C4-2B (cell line): ENCODE measurements at regions not wholly inside any gene's neighbourhood (a gene's known extent, or its start where the extent isn't known, plus 50 kb on each side); places are given as distances from the start of the nearest gene placed in this dataset.

ENCODE experiments used
- H3K27ac ChIP-seq: fragments of 450-650 bp; 2 replicates; pipeline ENCODE4 v1.5.1; 2017
- ZFX ChIP-seq: fragments of 450-650 bp; IDR thresholded peaks from 2 replicates; pipeline ENCODE4 v1.6.1; 2017
- TF ChIP-seq, protein P1 (sequence below): fragments of 450-650 bp; conservative IDR thresholded peaks from 2 replicates; pipeline ENCODE4 v1.5.1; 2017; ENCODE audit warnings: mild to moderate bottlenecking

DNA sequence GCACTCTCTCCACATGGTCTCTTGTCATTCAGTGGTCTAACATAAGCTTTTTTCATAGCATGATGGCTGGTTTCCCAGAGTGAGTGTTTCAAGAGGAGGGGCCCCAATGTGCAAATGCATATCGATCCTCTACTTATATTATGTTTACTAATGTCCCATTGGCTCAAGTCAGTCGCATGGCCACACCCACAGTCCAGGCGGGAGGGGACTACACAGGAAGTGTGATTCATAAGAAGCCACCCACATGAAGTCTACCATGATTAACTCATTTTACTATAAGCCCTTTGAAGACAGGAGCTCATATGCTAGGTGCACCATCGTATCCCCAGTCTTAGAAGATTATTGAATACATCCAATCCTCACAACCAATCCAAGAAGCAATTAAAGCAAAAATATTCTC is 89.5 kb upstream of the ISX start:
- TF ChIP-seq, protein P1, sequence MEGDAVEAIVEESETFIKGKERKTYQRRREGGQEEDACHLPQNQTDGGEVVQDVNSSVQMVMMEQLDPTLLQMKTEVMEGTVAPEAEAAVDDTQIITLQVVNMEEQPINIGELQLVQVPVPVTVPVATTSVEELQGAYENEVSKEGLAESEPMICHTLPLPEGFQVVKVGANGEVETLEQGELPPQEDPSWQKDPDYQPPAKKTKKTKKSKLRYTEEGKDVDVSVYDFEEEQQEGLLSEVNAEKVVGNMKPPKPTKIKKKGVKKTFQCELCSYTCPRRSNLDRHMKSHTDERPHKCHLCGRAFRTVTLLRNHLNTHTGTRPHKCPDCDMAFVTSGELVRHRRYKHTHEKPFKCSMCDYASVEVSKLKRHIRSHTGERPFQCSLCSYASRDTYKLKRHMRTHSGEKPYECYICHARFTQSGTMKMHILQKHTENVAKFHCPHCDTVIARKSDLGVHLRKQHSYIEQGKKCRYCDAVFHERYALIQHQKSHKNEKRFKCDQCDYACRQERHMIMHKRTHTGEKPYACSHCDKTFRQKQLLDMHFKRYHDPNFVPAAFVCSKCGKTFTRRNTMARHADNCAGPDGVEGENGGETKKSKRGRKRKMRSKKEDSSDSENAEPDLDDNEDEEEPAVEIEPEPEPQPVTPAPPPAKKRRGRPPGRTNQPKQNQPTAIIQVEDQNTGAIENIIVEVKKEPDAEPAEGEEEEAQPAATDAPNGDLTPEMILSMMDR = no peak
- no peak for TF ChIP-seq ZFX
- no peak overlapping the region for H3K27ac ChIP-seq

DNA sequence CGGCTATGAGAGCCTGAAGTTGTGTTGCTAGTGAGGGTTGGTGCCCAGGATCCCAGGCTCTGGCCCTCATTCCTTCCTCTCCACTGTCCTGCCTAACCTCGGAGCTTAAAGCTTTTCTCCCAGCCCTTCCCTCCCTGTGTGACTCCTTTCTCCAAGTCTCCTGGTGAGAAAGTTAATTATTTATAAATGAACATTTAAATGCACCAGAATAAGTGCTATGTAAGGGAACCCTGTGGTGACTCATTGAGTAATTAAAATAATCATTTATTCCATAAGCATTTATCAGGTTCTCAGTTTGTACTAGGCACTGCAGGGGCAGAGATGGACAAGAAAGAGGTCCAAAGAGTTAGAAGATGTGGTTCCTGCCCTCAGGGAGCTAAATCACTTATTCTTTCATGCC is 89.1 kb upstream of the ISX start:
- no peak overlapping the region for H3K27ac ChIP-seq
- TF ChIP-seq, protein P1 = no peak
- no peak for TF ChIP-seq ZFX

DNA sequence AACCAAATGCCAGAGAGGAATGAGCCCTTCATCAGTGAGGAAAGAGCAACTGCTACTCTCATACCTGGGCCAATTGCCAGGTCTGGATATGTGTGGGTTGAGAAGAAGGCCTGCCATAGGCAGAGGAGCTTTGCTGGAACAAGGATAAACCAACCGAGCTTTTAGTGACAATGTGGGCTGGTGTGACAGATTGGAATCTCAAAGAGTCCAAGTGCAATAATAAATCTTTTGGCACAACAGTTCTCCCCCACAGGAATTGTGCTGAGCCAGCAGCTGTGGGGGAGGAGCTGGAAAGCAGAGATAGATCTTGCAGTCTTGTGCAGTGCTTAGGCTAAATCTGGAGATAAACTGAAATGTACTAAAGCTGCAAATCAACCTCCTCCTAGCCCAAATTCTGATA is 79.4 kb upstream of the ISX start:
- TF ChIP-seq ZFX = no peak
- TF ChIP-seq, protein P1 = no peak
- H3K27ac ChIP-seq = no peak overlapping the region

DNA sequence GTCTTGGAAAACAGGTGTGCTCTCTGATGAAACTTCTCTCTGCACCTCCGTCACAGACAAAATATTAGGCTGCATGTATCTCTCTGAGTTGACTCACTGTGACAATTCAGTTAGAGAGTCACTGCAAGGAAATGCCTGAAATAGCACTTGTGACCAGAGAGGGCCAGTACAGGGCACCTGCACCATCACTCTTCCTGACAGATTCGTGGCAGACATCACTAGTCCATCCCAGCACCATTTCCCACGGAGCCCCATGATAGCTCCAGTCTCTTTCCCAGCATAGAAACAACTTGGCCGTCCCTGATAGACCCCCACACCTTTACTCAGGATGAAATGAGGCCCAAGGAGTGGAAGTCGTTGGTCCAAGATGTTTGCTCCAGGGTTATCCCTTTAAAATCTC is 73.3 kb upstream of the ISX start:
- TF ChIP-seq, protein P1 = no peak
- TF ChIP-seq ZFX = no peak
- H3K27ac ChIP-seq = no peak overlapping the region

DNA sequence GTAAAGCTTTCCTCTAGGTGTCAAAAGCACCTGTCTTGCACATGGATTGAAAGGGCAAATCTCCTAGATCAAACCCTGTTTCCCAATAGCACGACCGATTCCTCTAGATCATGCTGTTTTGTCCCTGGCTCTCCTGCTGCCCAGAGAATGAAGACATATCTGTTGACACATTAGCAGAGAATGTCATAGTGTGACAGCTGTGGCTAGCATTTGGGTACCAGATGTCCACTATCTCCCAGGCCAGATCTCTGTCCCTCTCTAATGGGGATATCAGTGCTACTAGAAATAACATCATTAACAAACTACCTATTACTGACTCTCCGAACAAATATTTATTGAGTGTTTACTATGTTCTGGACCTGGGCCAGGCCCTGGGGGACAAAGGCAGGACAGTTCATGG is 72.4 kb upstream of the ISX start:
- no peak overlapping the region for H3K27ac ChIP-seq
- no peak for TF ChIP-seq ZFX
- TF ChIP-seq, protein P1 = no peak

DNA sequence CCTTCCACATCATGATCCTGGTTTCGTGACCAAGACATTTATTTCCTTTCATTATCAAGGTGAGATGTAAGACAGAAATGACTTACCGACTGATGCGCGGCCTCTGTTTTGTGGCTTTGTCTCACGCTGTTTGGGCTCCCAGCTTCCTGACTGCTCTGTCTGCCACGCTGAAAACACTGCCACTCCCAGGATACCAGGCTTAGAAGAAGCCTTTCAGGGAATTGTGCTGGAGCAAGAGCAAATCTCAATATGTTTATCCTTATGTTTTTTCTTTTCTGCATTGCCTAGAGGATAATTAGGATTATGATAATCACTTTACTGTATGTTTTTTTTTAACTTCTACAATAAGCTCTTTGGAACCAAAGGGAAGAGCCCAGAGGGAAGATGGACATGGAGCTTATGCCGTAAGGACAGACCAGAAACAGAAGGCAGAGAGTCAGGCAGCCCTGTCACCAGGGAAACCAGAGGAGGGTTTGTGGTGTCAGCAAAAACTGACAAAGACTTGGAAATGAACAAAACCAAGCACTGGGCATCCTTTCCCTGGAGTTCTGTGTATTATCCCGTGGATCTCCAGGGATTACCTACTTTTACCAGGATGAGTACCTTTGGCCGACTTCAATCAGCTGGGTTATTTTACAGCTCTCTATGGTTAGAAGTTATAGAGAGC is 68.2 kb upstream of the ISX start:
- no peak overlapping the region for H3K27ac ChIP-seq
- no peak for TF ChIP-seq ZFX
- TF ChIP-seq, protein P1 = no peak

DNA sequence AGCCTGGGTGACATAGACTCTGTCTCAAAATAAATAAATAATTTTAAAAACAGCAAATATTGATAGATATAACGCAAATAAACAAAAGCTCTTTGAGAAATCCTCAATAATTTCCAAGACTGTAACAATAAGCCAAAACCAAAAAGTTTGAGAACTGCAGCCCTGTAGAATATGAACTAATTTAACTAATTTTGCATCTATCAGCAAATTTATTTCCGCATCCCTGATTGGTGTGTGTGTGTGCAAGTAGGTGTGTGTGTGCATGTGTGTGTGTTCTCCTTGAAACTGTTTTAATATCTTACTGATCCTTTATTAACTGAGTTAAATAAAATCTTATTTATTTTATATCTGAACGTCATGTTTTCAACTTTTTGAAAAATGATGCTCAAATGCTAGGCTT is 67.0 kb upstream of the ISX start:
- H3K27ac ChIP-seq = no peak overlapping the region

More for the DNA sequence above, 67.0 kb upstream of the ISX start:
- no peak for TF ChIP-seq ZFX
- TF ChIP-seq, protein P1 = no peak
